T-helper 2 cell treated with Interferon-gamma antibody and Interleukin-4, amounts not matched to agents 5 μg/mL and 100 μg/mL, for 36 hours (primary cell): ENCODE measurements at regions not wholly inside any gene's neighbourhood (a gene's known extent, or its start where the extent isn't known, plus 50 kb on each side); places are given as distances from the start of the nearest gene placed in this dataset.
"Not testable (repeated sequence)": the region's sequence is repeated elsewhere in the genome, so short reads cannot be mapped to it uniquely, and the experiment has no call there.

Source experiments
- DNase-seq: peaks from one replicate; pipeline ENCODE4 v3.0.0; 2021; ENCODE audit warnings: low spot score
- H3K27ac Mint-ChIP-seq: one replicate; pipeline ENCODE4 v1.8.0; 2021; ENCODE audit warnings: mild to moderate bottlenecking, mixed read lengths
- H3K27me3 Mint-ChIP-seq: one replicate; pipeline ENCODE4 v1.8.0; 2021; ENCODE audit warnings: low read depth, mixed read lengths
- H3K36me3 Mint-ChIP-seq: one replicate; pipeline ENCODE4 v1.8.0; 2021; ENCODE audit warnings: low read depth, mixed read lengths
- H3K4me1 Mint-ChIP-seq: one replicate; pipeline ENCODE4 v1.8.0; 2021; ENCODE audit warnings: low read depth, mixed read lengths
- H3K4me3 Mint-ChIP-seq: one replicate; pipeline ENCODE4 v1.8.0; 2022; ENCODE audit warnings: mild to moderate bottlenecking, moderate library complexity, mixed read lengths
- H3K9me3 Mint-ChIP-seq: one replicate; pipeline ENCODE4 v1.8.0; 2021; ENCODE audit warnings: mixed read lengths

- H3K9me3 Mint-ChIP-seq, result peaks cover 25% of the 10 kb centered on the region
- not testable (repeated sequence) for DNase-seq, H3K36me3 Mint-ChIP-seq, H3K27ac Mint-ChIP-seq, H3K27me3 Mint-ChIP-seq, H3K4me3 Mint-ChIP-seq, H3K4me1 Mint-ChIP-seq
Measured at GRCh38 chr4:85216571-85216970, 250.1 kb upstream of the WDFY3 start.

- DNase-seq, result no peak
- H3K9me3 Mint-ChIP-seq, result peaks cover 17% of the 10 kb centered on the region
- H3K27me3 Mint-ChIP-seq, result no peaks in the 10 kb centered on the region
- H3K4me1 Mint-ChIP-seq, result no peaks in the 10 kb centered on the region
- no peak overlapping the region for H3K27ac Mint-ChIP-seq
- H3K36me3 Mint-ChIP-seq, result no peaks in the 10 kb centered on the region
- H3K4me3 Mint-ChIP-seq, result no peak overlapping the region
Measured at GRCh38 chr4:85218756-85219155, 252.3 kb upstream of the WDFY3 start.

GRCh38 chr4:85221606-85222005, 253.3 kb upstream of the ARHGAP24 start:
- no peaks in the 10 kb centered on the region for H3K36me3 Mint-ChIP-seq
- DNase-seq, result no peak
- no peaks in the 10 kb centered on the region for H3K4me1 Mint-ChIP-seq
- H3K4me3 Mint-ChIP-seq, result no peak overlapping the region
- peaks cover 20% of the 10 kb centered on the region for H3K9me3 Mint-ChIP-seq
- H3K27me3 Mint-ChIP-seq, result no peaks in the 10 kb centered on the region
- H3K27ac Mint-ChIP-seq, result no peak overlapping the region

- Mint-ChIP-seq H3K36me3 (no peaks in the 10 kb centered on the region), H3K27me3 (no peaks in the 10 kb centered on the region), H3K4me1 (no peaks in the 10 kb centered on the region), H3K9me3 (peaks cover 19% of the 10 kb centered on the region), H3K4me3 (no peak overlapping the region), H3K27ac (no peak overlapping the region)
- DNase-seq, result no peak
Measured at GRCh38 chr4:85222561-85222960, 252.4 kb upstream of the ARHGAP24 start.

GRCh38 chr4:85228264-85228663, 246.7 kb upstream of the ARHGAP24 start:
- no peaks in the 10 kb centered on the region for H3K4me1 Mint-ChIP-seq
- peaks cover 6% of the 10 kb centered on the region for H3K9me3 Mint-ChIP-seq
- no peaks in the 10 kb centered on the region for H3K27me3 Mint-ChIP-seq
- no peak overlapping the region for H3K27ac Mint-ChIP-seq
- DNase-seq, result no peak
- H3K36me3 Mint-ChIP-seq, result no peaks in the 10 kb centered on the region
- H3K4me3 Mint-ChIP-seq, result no peak overlapping the region

GRCh38 chr4:85233516-85233915, 241.4 kb upstream of the ARHGAP24 start:
- no peaks in the 10 kb centered on the region for H3K27me3 Mint-ChIP-seq
- H3K9me3 Mint-ChIP-seq, result no peaks in the 10 kb centered on the region
- no peaks in the 10 kb centered on the region for H3K4me1 Mint-ChIP-seq
- DNase-seq, result no peak
- no peak overlapping the region for H3K27ac Mint-ChIP-seq
- no peaks in the 10 kb centered on the region for H3K36me3 Mint-ChIP-seq
- no peak overlapping the region for H3K4me3 Mint-ChIP-seq

GRCh38 chr4:85243857-85244256, 231.1 kb upstream of the ARHGAP24 start:
- H3K27me3 Mint-ChIP-seq, result no peaks in the 10 kb centered on the region
- H3K4me1 Mint-ChIP-seq, result no peaks in the 10 kb centered on the region
- H3K27ac Mint-ChIP-seq, result no peak overlapping the region
- H3K4me3 Mint-ChIP-seq, result no peak overlapping the region
- no peak for DNase-seq
- peaks cover 13% of the 10 kb centered on the region for H3K9me3 Mint-ChIP-seq
- H3K36me3 Mint-ChIP-seq, result no peaks in the 10 kb centered on the region

GRCh38 chr4:85244638-85245037, 230.3 kb upstream of the ARHGAP24 start:
- H3K4me3 Mint-ChIP-seq, result no peak overlapping the region
- no peaks in the 10 kb centered on the region for H3K4me1 Mint-ChIP-seq
- no peak for DNase-seq
- no peaks in the 10 kb centered on the region for H3K36me3 Mint-ChIP-seq
- H3K9me3 Mint-ChIP-seq, result peaks cover 14% of the 10 kb centered on the region
- no peaks in the 10 kb centered on the region for H3K27me3 Mint-ChIP-seq
- H3K27ac Mint-ChIP-seq, result no peak overlapping the region

- Mint-ChIP-seq H3K9me3 (peaks cover 17% of the 10 kb centered on the region), H3K36me3 (no peaks in the 10 kb centered on the region), H3K27me3 (no peaks in the 10 kb centered on the region), H3K27ac (no peak overlapping the region), H3K4me3 (no peak overlapping the region), H3K4me1 (no peaks in the 10 kb centered on the region)
- DNase-seq, result no peak
Measured at GRCh38 chr4:85246055-85246454, 228.9 kb upstream of the ARHGAP24 start.

- no peaks in the 10 kb centered on the region for H3K36me3 Mint-ChIP-seq
- H3K4me1 Mint-ChIP-seq, result no peaks in the 10 kb centered on the region
- H3K4me3 Mint-ChIP-seq, result no peak overlapping the region
- peaks cover 27% of the 10 kb centered on the region for H3K9me3 Mint-ChIP-seq
- no peak for DNase-seq
- H3K27ac Mint-ChIP-seq, result no peak overlapping the region
- H3K27me3 Mint-ChIP-seq, result no peaks in the 10 kb centered on the region
Measured at GRCh38 chr4:85250852-85251251, 224.1 kb upstream of the ARHGAP24 start.

- no peak overlapping the region for H3K27ac Mint-ChIP-seq
- peaks cover 16% of the 10 kb centered on the region for H3K9me3 Mint-ChIP-seq
- no peak for DNase-seq
- no peaks in the 10 kb centered on the region for H3K4me1 Mint-ChIP-seq
- no peaks in the 10 kb centered on the region for H3K36me3 Mint-ChIP-seq
- H3K27me3 Mint-ChIP-seq, result no peaks in the 10 kb centered on the region
- H3K4me3 Mint-ChIP-seq, result no peak overlapping the region
Measured at GRCh38 chr4:85257817-85258370, 217.1 kb upstream of the ARHGAP24 start.

GRCh38 chr4:85260064-85260463, 214.9 kb upstream of the ARHGAP24 start:
- Mint-ChIP-seq H3K4me3 (no peak overlapping the region), H3K4me1 (no peaks in the 10 kb centered on the region), H3K9me3 (peaks cover 7% of the 10 kb centered on the region), H3K36me3 (no peaks in the 10 kb centered on the region), H3K27me3 (no peaks in the 10 kb centered on the region), H3K27ac (no peak overlapping the region)
- no peak for DNase-seq

- H3K4me3 Mint-ChIP-seq, result no peak overlapping the region
- no peaks in the 10 kb centered on the region for H3K27me3 Mint-ChIP-seq
- H3K36me3 Mint-ChIP-seq, result no peaks in the 10 kb centered on the region
- no peak overlapping the region for H3K27ac Mint-ChIP-seq
- no peak for DNase-seq
- H3K4me1 Mint-ChIP-seq, result no peaks in the 10 kb centered on the region
- H3K9me3 Mint-ChIP-seq, result peaks cover 3% of the 10 kb centered on the region
Measured at GRCh38 chr4:85265234-85265633, 209.7 kb upstream of the ARHGAP24 start.

- Mint-ChIP-seq H3K27me3 (no peaks in the 10 kb centered on the region), H3K4me1 (no peaks in the 10 kb centered on the region), H3K36me3 (no peaks in the 10 kb centered on the region), H3K9me3 (peaks cover 3% of the 10 kb centered on the region), H3K4me3 (no peak overlapping the region), H3K27ac (no peak overlapping the region)
- DNase-seq, result no peak
Measured at GRCh38 chr4:85268188-85268587, 206.8 kb upstream of the ARHGAP24 start.

- Mint-ChIP-seq H3K27me3 (no peaks in the 10 kb centered on the region), H3K4me1 (no peaks in the 10 kb centered on the region), H3K4me3 (no peak overlapping the region), H3K27ac (no peak overlapping the region), H3K36me3 (no peaks in the 10 kb centered on the region), H3K9me3 (peaks cover 8% of the 10 kb centered on the region)
- DNase-seq, result no peak
Measured at GRCh38 chr4:85268961-85269360, 206.0 kb upstream of the ARHGAP24 start.
